ENCODE measurements at regions not wholly inside any gene's neighbourhood (a gene's known extent, or its start where the extent isn't known, plus 50 kb on each side); places are given as distances from the start of the nearest gene placed in this dataset.

- H3K79me2 ChIP-seq (ENCODE audit: low read depth) = no peaks in the 10 kb centered on the region
- no peak overlapping the region for H3K4me2 ChIP-seq
- H3K9ac ChIP-seq = no peak overlapping the region
- H3K9me3 Mint-ChIP-seq = no peaks in the 10 kb centered on the region
- no peaks in the 10 kb centered on the region for H4K20me1 ChIP-seq (ENCODE audit: low read depth)
- DNase-seq (ENCODE audit: low spot score) = no peak
- H3K4me3 ChIP-seq = no peak overlapping the region
- no peak overlapping the region for H3K27ac ChIP-seq
- H3K9me3 ChIP-seq (ENCODE audit: low read depth) = no peaks in the 10 kb centered on the region
- H2AFZ ChIP-seq (replicated peaks) = no peak overlapping the region
- TF ChIP-seq CTCF (IDR thresholded peaks at IDR 0.05) (no peak), EZH2phosphoT487 (IDR thresholded peaks at IDR 0.05) (no peak), EZH2 (IDR thresholded peaks at IDR 0.05) (no peak)
- H3K36me3 ChIP-seq = no peaks in the 10 kb centered on the region
- H3K4me3 Mint-ChIP-seq = no peak overlapping the region
- H3K27me3 ChIP-seq = no peaks in the 10 kb centered on the region
- H3K4me1 Mint-ChIP-seq = no peaks in the 10 kb centered on the region
- no peaks in the 10 kb centered on the region for H3K4me1 ChIP-seq
- no peaks in the 10 kb centered on the region for H3K27me3 Mint-ChIP-seq (ENCODE audit: insufficient read depth, low read depth)
- no peak overlapping the region for H3K27ac Mint-ChIP-seq
- H3K36me3 Mint-ChIP-seq = no peaks in the 10 kb centered on the region
- no peaks in the 10 kb centered on the region for H3F3A ChIP-seq (ENCODE audit: low read depth)
These were observed 450.7 kb upstream of the PIK3C3 start for GRCh38 chr18:41504316-41504715.

- H3K4me1 ChIP-seq = no peaks in the 10 kb centered on the region
- no peaks in the 10 kb centered on the region for H3K4me1 Mint-ChIP-seq
- no peaks in the 10 kb centered on the region for H3F3A ChIP-seq (ENCODE audit: low read depth)
- DNase-seq (ENCODE audit: low spot score) = no peak
- TF ChIP-seq EZH2phosphoT487 (IDR thresholded peaks at IDR 0.05) (no peak), CTCF (IDR thresholded peaks at IDR 0.05) (no peak), EZH2 (IDR thresholded peaks at IDR 0.05) (no peak)
- no peaks in the 10 kb centered on the region for H4K20me1 ChIP-seq (ENCODE audit: low read depth)
- H3K4me2 ChIP-seq = no peak overlapping the region
- no peak overlapping the region for H2AFZ ChIP-seq (replicated peaks)
- no peak overlapping the region for H3K27ac Mint-ChIP-seq
- H3K27ac ChIP-seq = no peak overlapping the region
- no peaks in the 10 kb centered on the region for H3K79me2 ChIP-seq (ENCODE audit: low read depth)
- H3K36me3 ChIP-seq = no peaks in the 10 kb centered on the region
- no peak overlapping the region for H3K4me3 Mint-ChIP-seq
- no peaks in the 10 kb centered on the region for H3K9me3 Mint-ChIP-seq
- H3K4me3 ChIP-seq = no peak overlapping the region
- no peaks in the 10 kb centered on the region for H3K36me3 Mint-ChIP-seq
- no peak overlapping the region for H3K9ac ChIP-seq
- H3K9me3 ChIP-seq (ENCODE audit: low read depth) = no peaks in the 10 kb centered on the region
- H3K27me3 ChIP-seq = no peaks in the 10 kb centered on the region
- no peaks in the 10 kb centered on the region for H3K27me3 Mint-ChIP-seq (ENCODE audit: insufficient read depth, low read depth)
These were observed 453.2 kb upstream of the PIK3C3 start for GRCh38 chr18:41501848-41502247.

- H3K27me3 Mint-ChIP-seq (ENCODE audit: insufficient read depth, low read depth) = no peaks in the 10 kb centered on the region
- no peaks in the 10 kb centered on the region for H3K4me1 Mint-ChIP-seq
- H3K27ac Mint-ChIP-seq = no peak overlapping the region
- DNase-seq (ENCODE audit: low spot score) = no peak
- no peak overlapping the region for H3K4me3 ChIP-seq
- no peak overlapping the region for H3K27ac ChIP-seq
- no peak overlapping the region for H3K9ac ChIP-seq
- H3K27me3 ChIP-seq = no peaks in the 10 kb centered on the region
- H3F3A ChIP-seq (ENCODE audit: low read depth) = no peaks in the 10 kb centered on the region
- no peaks in the 10 kb centered on the region for H3K36me3 ChIP-seq
- no peaks in the 10 kb centered on the region for H3K9me3 Mint-ChIP-seq
- H4K20me1 ChIP-seq (ENCODE audit: low read depth) = no peaks in the 10 kb centered on the region
- no peak overlapping the region for H2AFZ ChIP-seq (replicated peaks)
- no peaks in the 10 kb centered on the region for H3K36me3 Mint-ChIP-seq
- no peak for TF ChIP-seq EZH2 (IDR thresholded peaks at IDR 0.05)
- TF ChIP-seq CTCF (IDR thresholded peaks at IDR 0.05) = no peak
- no peak for TF ChIP-seq EZH2phosphoT487 (IDR thresholded peaks at IDR 0.05)
- H3K4me1 ChIP-seq = no peaks in the 10 kb centered on the region
- no peaks in the 10 kb centered on the region for H3K9me3 ChIP-seq (ENCODE audit: low read depth)
- H3K79me2 ChIP-seq (ENCODE audit: low read depth) = no peaks in the 10 kb centered on the region
- no peak overlapping the region for H3K4me3 Mint-ChIP-seq
- H3K4me2 ChIP-seq = no peak overlapping the region
These were observed 455.7 kb upstream of the PIK3C3 start for GRCh38 chr18:41499345-41499744.

- no peak overlapping the region for H2AFZ ChIP-seq (replicated peaks)
- no peak overlapping the region for H3K27ac Mint-ChIP-seq
- no peaks in the 10 kb centered on the region for H3K27me3 ChIP-seq
- no peaks in the 10 kb centered on the region for H3F3A ChIP-seq (ENCODE audit: low read depth)
- DNase-seq (ENCODE audit: low spot score) = no peak
- H3K4me2 ChIP-seq = no peak overlapping the region
- no peaks in the 10 kb centered on the region for H4K20me1 ChIP-seq (ENCODE audit: low read depth)
- H3K9ac ChIP-seq = no peak overlapping the region
- H3K27me3 Mint-ChIP-seq (ENCODE audit: insufficient read depth, low read depth) = no peaks in the 10 kb centered on the region
- H3K36me3 ChIP-seq = no peaks in the 10 kb centered on the region
- H3K4me1 ChIP-seq = no peaks in the 10 kb centered on the region
- no peak for TF ChIP-seq EZH2 (IDR thresholded peaks at IDR 0.05)
- H3K9me3 Mint-ChIP-seq = no peaks in the 10 kb centered on the region
- H3K4me3 Mint-ChIP-seq = no peak overlapping the region
- no peaks in the 10 kb centered on the region for H3K4me1 Mint-ChIP-seq
- H3K79me2 ChIP-seq (ENCODE audit: low read depth) = no peaks in the 10 kb centered on the region
- no peaks in the 10 kb centered on the region for H3K36me3 Mint-ChIP-seq
- no peak overlapping the region for H3K27ac ChIP-seq
- no peaks in the 10 kb centered on the region for H3K9me3 ChIP-seq (ENCODE audit: low read depth)
- no peak overlapping the region for H3K4me3 ChIP-seq
These were observed 464.2 kb upstream of the PIK3C3 start for GRCh38 chr18:41490861-41491260.
